ENCODE measurements at regions not wholly inside any gene's neighbourhood (a gene's known extent, or its start where the extent isn't known, plus 50 kb on each side); places are given as distances from the start of the nearest gene placed in this dataset.
"Not testable (repeated sequence)": the region's sequence is repeated elsewhere in the genome, so short reads cannot be mapped to it uniquely, and the experiment has no call there.

DNA sequence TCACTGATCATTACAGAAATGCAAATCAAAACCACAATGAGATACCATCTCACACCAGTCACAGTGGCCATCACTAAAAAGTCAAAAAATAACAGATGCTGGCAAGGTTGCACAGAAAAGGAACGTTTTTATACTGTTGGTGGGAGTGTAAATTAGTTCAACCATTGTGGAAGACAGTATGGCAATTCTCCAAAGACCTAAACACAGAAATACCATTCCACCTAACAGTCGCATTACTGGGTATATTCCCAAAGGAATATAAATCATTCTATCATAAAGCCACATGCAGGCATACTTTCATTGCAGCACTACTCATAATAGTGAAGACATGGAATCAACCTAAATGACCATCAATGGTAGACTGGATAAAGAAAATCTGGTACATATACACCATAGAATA, 83.2 kb upstream of the ARID5B start:
- not testable (repeated sequence) for H3K36me3 ChIP-seq (ENCODE audit: control insufficient read depth, insufficient read depth, low read length); H3K9me3 ChIP-seq (ENCODE audit: control insufficient read depth, low read depth, low read length); DNase-seq; H3K4me1 ChIP-seq (ENCODE audit: control insufficient read depth, insufficient read depth, low read length); H3K27ac ChIP-seq (ENCODE audit: low read length); H3K27me3 ChIP-seq (ENCODE audit: control insufficient read depth, insufficient read depth, low read length); H3K4me3 ChIP-seq (ENCODE audit: low read length)
- WGBS (ENCODE audit: insufficient coverage, low lambda C conversion rate): no CpG with 5 or more reads among the region's 2 CpGs

DNA sequence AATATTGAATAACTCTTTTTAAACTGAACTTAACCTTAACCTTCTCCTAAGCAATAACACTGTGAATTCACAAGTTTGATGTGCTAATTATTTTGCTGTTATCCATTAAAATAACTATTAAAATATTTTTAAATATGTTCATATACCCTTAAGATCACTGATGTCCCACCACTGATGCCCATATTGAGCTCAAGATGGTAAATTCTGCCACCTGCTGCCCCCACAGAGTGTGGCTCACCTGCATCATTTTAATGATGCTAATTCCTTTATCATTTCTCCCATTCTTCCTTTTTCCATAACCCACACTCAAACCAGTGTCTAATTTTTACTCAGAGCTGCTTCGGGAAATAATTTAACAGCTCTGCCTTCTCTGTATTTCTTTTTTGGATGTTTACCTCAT, 82.3 kb upstream of the ARID5B start:
- Histone ChIP-seq H3K9me3 (ENCODE audit: control insufficient read depth, low read depth, low read length) (no peaks in the 10 kb centered on the region), H3K4me1 (ENCODE audit: control insufficient read depth, insufficient read depth, low read length) (no peaks in the 10 kb centered on the region), H3K27me3 (ENCODE audit: control insufficient read depth, insufficient read depth, low read length) (no peaks in the 10 kb centered on the region), H3K36me3 (ENCODE audit: control insufficient read depth, insufficient read depth, low read length) (no peaks in the 10 kb centered on the region), H3K27ac (ENCODE audit: low read length) (no peak overlapping the region), H3K4me3 (ENCODE audit: low read length) (no peak overlapping the region)
- DNase-seq: no peak
- 90% methylated on average over 1 of the region's 1 CpG for WGBS (ENCODE audit: insufficient coverage, low lambda C conversion rate)

DNA sequence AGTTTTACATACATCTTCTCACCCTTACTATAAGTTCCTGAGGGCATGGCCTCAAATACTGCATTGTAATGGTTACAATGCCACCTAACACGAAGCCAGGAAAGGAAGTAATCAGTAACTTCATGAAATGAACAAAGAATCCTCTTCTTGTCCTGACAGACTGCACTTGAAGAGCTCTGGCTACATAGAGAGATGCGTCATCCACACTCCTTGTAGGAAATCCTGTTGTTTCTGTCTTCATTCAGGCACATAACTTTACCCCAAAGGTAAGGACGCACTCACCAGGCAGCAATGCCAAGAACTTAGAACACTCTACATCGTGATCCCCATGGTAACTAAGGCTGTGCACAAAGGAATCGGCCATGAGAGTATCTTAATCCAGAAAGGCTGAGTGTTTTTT, 80.3 kb upstream of the ARID5B start:
- DNase-seq: no peak
- no peaks in the 10 kb centered on the region for H3K4me1 ChIP-seq (ENCODE audit: control insufficient read depth, insufficient read depth, low read length)
- no peak overlapping the region for H3K27ac ChIP-seq (ENCODE audit: low read length)
- no peaks in the 10 kb centered on the region for H3K9me3 ChIP-seq (ENCODE audit: control insufficient read depth, low read depth, low read length)
- H3K27me3 ChIP-seq (ENCODE audit: control insufficient read depth, insufficient read depth, low read length): no peaks in the 10 kb centered on the region
- H3K36me3 ChIP-seq (ENCODE audit: control insufficient read depth, insufficient read depth, low read length): no peaks in the 10 kb centered on the region
- WGBS (ENCODE audit: insufficient coverage, low lambda C conversion rate): 88% methylated on average over 1 of the region's 5 CpGs
- no peak overlapping the region for H3K4me3 ChIP-seq (ENCODE audit: low read length)

DNA sequence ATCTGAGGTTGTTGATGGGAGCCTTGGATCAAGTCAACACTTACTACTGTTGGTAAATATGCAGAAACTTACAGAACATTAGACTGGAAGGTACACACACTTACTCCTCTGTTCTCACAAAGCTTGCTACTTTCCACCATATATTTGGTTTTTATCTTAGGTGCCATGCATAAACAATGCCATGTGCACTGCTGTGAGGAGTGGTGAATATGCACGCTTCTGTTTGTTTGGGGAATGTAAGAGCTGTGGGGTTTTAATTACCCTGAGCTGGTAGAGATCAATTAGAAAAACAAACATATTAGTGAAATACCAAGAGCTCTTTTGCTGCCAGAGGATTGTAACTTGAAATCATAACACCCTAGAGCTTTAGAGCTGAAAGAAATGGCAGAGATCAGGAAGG, 79.8 kb upstream of the ARID5B start:
- Histone ChIP-seq H3K27ac (ENCODE audit: low read length) (no peak overlapping the region), H3K4me1 (ENCODE audit: control insufficient read depth, insufficient read depth, low read length) (no peaks in the 10 kb centered on the region), H3K9me3 (ENCODE audit: control insufficient read depth, low read depth, low read length) (no peaks in the 10 kb centered on the region), H3K36me3 (ENCODE audit: control insufficient read depth, insufficient read depth, low read length) (no peaks in the 10 kb centered on the region), H3K4me3 (ENCODE audit: low read length) (no peak overlapping the region), H3K27me3 (ENCODE audit: control insufficient read depth, insufficient read depth, low read length) (no peaks in the 10 kb centered on the region)
- no CpG with 5 or more reads among the region's 1 CpG for WGBS (ENCODE audit: insufficient coverage, low lambda C conversion rate)
- DNase-seq: no peak

DNA sequence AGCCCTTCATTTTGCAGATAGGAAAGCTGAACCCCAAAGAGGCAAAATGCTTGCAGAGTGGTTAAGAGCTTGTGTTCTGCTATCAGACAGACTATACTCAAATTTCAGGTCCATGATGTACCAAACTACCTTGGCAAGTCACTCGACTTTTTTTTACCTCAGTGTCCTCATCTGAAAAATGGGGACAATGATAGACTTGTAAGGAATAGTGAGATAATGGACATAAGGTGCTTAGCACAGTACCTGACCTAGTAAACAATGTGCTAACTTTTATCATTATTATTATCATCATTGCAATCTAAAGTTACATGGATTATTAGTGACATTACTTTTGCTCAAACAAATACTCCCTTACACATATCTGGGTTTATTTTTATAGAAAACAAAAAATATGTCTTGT, 79.4 kb upstream of the ARID5B start:
- Histone ChIP-seq H3K27ac (ENCODE audit: low read length) (no peak overlapping the region), H3K4me3 (ENCODE audit: low read length) (no peak overlapping the region), H3K36me3 (ENCODE audit: control insufficient read depth, insufficient read depth, low read length) (no peaks in the 10 kb centered on the region), H3K9me3 (ENCODE audit: control insufficient read depth, low read depth, low read length) (no peaks in the 10 kb centered on the region), H3K4me1 (ENCODE audit: control insufficient read depth, insufficient read depth, low read length) (no peaks in the 10 kb centered on the region), H3K27me3 (ENCODE audit: control insufficient read depth, insufficient read depth, low read length) (no peaks in the 10 kb centered on the region)
- WGBS (ENCODE audit: insufficient coverage, low lambda C conversion rate): no CpG with 5 or more reads among the region's 1 CpG
- no peak for DNase-seq

DNA sequence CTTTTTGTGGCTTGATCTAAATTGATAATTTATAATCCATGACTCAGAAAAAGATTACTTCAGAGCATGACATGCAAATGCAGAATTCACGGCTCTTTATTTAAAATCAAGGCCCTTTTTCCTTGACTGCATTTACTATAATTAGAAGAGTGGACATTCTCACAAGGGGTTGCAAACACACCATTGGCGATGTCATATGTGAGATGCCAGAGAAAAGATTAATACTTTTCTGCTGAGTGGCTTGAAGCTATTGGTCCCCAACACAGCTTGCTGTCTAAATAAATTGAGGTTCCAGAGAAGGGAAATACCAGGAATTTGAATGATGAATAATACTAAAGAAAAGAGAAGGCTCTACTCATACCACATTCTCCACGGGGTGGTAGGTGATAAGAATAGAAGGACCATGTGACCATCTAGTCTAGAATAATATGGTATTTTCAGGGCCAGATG, 78.7 kb upstream of the ARID5B start:
- Histone ChIP-seq H3K9me3 (ENCODE audit: control insufficient read depth, low read depth, low read length) (no peaks in the 10 kb centered on the region), H3K36me3 (ENCODE audit: control insufficient read depth, insufficient read depth, low read length) (no peaks in the 10 kb centered on the region), H3K27me3 (ENCODE audit: control insufficient read depth, insufficient read depth, low read length) (no peaks in the 10 kb centered on the region), H3K4me1 (ENCODE audit: control insufficient read depth, insufficient read depth, low read length) (no peaks in the 10 kb centered on the region), H3K27ac (ENCODE audit: low read length) (no peak overlapping the region), H3K4me3 (ENCODE audit: low read length) (no peak overlapping the region)
- WGBS (ENCODE audit: insufficient coverage, low lambda C conversion rate): no CpG with 5 or more reads among the region's 3 CpGs
- no peak for DNase-seq

DNA sequence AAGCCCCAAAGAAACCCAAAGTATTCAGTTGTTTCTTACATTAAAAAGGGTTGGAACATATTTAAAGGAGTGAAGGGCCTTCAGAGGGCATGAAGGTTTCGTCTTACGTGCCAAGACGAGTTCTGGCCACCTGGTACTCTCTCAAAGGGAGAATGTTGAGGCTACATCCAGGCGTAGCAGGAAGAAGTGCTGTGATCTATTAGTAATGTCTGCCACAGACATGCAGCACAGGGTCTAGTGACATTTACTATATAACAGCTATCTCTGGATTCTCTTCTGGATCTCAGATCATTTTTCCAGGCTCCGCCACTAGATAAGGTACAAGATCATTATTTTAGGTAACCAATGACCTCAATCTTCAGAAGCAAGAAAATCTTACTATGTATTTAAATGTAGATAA, 76.5 kb upstream of the ARID5B start:
- Histone ChIP-seq H3K4me3 (ENCODE audit: low read length) (no peak overlapping the region), H3K36me3 (ENCODE audit: control insufficient read depth, insufficient read depth, low read length) (no peaks in the 10 kb centered on the region), H3K9me3 (ENCODE audit: control insufficient read depth, low read depth, low read length) (no peaks in the 10 kb centered on the region), H3K27me3 (ENCODE audit: control insufficient read depth, insufficient read depth, low read length) (no peaks in the 10 kb centered on the region), H3K27ac (ENCODE audit: low read length) (no peak overlapping the region), H3K4me1 (ENCODE audit: control insufficient read depth, insufficient read depth, low read length) (no peaks in the 10 kb centered on the region)
- WGBS (ENCODE audit: insufficient coverage, low lambda C conversion rate): no CpG with 5 or more reads among the region's 5 CpGs
- no peak for DNase-seq

DNA sequence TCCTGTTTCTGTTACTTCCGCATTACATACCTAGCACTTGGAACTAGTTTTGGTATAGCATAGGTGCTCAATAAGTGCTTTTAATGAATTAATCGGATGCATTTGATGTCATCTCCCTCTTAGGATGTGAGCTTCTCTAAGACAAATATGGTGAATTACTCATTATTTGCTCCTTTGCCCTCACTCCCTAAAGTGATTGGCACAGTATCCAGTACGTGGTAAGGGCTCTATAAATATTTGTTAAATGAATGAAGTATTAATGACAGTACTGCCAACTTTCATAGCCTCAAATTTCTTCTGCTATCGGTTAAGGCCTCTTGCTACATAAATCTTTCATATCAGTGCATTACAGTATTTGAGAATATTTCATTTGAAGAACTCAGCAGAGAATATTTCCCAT, 75.9 kb upstream of the ARID5B start:
- 80% methylated on average over 1 of the region's 4 CpGs for WGBS (ENCODE audit: insufficient coverage, low lambda C conversion rate)
- H3K27ac ChIP-seq (ENCODE audit: low read length): no peak overlapping the region
- H3K4me3 ChIP-seq (ENCODE audit: low read length): no peak overlapping the region
- H3K9me3 ChIP-seq (ENCODE audit: control insufficient read depth, low read depth, low read length): no peaks in the 10 kb centered on the region
- H3K36me3 ChIP-seq (ENCODE audit: control insufficient read depth, insufficient read depth, low read length): no peaks in the 10 kb centered on the region
- no peak for DNase-seq
- H3K27me3 ChIP-seq (ENCODE audit: control insufficient read depth, insufficient read depth, low read length): no peaks in the 10 kb centered on the region
- H3K4me1 ChIP-seq (ENCODE audit: control insufficient read depth, insufficient read depth, low read length): no peaks in the 10 kb centered on the region

DNA sequence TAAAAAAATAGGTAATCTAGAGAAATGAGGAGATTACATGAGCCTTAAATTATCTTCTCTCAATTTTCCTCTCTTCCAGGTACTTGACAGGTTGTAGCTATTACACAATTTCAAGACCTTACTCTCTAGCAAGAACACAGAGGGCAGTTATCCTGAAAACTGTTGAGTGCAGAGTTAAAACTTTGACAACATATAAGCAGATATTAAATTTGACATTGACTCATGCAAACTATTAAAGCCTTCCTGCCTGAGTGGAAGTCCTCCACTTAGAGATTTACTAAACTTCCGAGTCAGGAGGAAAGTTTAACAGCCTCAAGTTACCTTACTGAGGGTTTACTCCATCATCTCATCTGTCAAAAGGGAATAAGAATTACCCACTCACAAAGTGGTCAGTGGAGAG, 73.5 kb upstream of the ARID5B start:
- no peak for DNase-seq
- H3K27me3 ChIP-seq (ENCODE audit: control insufficient read depth, insufficient read depth, low read length): no peaks in the 10 kb centered on the region
- no peaks in the 10 kb centered on the region for H3K36me3 ChIP-seq (ENCODE audit: control insufficient read depth, insufficient read depth, low read length)
- no CpG with 5 or more reads among the region's 1 CpG for WGBS (ENCODE audit: insufficient coverage, low lambda C conversion rate)
- no peaks in the 10 kb centered on the region for H3K4me1 ChIP-seq (ENCODE audit: control insufficient read depth, insufficient read depth, low read length)
- no peak overlapping the region for H3K4me3 ChIP-seq (ENCODE audit: low read length)
- peaks cover 2% of the 10 kb centered on the region for H3K9me3 ChIP-seq (ENCODE audit: control insufficient read depth, low read depth, low read length)
- H3K27ac ChIP-seq (ENCODE audit: low read length): no peak overlapping the region

DNA sequence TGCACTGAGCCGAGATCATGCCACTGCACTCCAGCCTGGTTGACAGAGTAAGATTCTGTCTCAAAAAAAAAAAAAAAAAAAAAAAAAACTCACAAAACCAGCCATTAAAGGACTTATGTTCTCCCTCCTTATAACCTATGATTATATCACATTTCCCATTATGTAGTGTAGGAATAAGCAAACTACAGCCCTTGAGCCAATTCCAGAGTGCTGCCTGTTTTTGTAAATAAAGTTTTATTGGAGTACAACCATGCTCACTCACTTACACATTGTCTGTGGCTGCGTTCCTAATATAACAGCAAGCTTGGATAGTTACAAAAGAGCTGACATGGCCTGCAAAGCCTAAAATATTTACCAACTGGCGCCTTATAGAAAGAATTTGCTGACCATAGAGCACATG, 72.7 kb upstream of the ARID5B start:
- Histone ChIP-seq H3K4me1 (ENCODE audit: control insufficient read depth, insufficient read depth, low read length) (no peaks in the 10 kb centered on the region), H3K4me3 (ENCODE audit: low read length) (no peak overlapping the region), H3K27ac (ENCODE audit: low read length) (no peak overlapping the region), H3K9me3 (ENCODE audit: control insufficient read depth, low read depth, low read length) (peaks cover 2% of the 10 kb centered on the region), H3K36me3 (ENCODE audit: control insufficient read depth, insufficient read depth, low read length) (no peaks in the 10 kb centered on the region), H3K27me3 (ENCODE audit: control insufficient read depth, insufficient read depth, low read length) (no peaks in the 10 kb centered on the region)
- 100% methylated on average over 1 of the region's 3 CpGs for WGBS (ENCODE audit: insufficient coverage, low lambda C conversion rate)
- no peak for DNase-seq

DNA sequence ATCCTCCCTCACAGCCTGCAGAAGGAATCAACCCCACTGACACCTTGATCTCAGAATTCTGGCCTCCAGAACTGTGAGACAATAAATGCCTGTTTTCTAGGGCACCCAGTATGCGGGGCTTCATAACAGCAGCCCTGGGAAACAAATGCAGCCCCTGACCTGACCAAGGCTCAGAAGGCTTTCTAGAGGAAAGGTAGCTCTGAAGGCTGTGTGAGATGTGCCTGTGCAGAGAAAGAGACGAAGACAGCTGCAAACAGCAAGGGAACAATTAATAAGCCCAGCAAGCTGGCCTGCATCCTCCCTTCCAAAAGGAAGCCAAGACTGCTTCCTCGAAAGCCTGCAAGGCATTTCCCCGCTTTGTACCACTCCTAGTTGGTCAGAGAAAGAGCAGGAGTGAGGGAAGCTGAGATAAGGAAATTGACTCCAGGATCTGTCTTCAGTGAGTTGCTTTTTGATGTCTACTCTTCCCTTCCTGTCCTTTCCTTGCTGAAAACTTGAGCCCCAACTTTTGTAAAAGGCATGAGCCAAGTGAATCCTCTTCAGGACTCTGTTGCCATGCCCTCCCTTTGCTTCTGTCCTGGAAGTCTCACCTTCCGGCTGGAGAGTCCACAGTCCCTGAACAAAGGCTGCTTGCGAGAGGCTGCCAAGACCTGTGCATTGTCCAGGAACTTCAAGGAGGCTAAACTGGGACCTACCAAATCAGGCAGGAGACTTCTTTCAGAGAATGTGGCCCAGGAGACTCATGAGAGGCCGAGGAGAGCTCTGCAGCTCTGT, 71.2 kb upstream of the ARID5B start:
- H3K4me3 ChIP-seq (ENCODE audit: low read length): no peak overlapping the region
- DNase-seq: peak in 1 of 2 donors; percentile 17
- H3K9me3 ChIP-seq (ENCODE audit: control insufficient read depth, low read depth, low read length): peaks cover 2% of the 10 kb centered on the region
- peaks cover 3% of the 10 kb centered on the region for H3K4me1 ChIP-seq (ENCODE audit: control insufficient read depth, insufficient read depth, low read length)
- no peaks in the 10 kb centered on the region for H3K27me3 ChIP-seq (ENCODE audit: control insufficient read depth, insufficient read depth, low read length)
- no peaks in the 10 kb centered on the region for H3K36me3 ChIP-seq (ENCODE audit: control insufficient read depth, insufficient read depth, low read length)
- H3K27ac ChIP-seq (ENCODE audit: low read length): peak overlapping the region; percentile 25
- no CpG with 5 or more reads among the region's 7 CpGs for WGBS (ENCODE audit: insufficient coverage, low lambda C conversion rate)
